ENCODE measurements at regions not wholly inside any gene's neighbourhood (a gene's known extent, or its start where the extent isn't known, plus 50 kb on each side); places are given as distances from the start of the nearest gene placed in this dataset.

DNA sequence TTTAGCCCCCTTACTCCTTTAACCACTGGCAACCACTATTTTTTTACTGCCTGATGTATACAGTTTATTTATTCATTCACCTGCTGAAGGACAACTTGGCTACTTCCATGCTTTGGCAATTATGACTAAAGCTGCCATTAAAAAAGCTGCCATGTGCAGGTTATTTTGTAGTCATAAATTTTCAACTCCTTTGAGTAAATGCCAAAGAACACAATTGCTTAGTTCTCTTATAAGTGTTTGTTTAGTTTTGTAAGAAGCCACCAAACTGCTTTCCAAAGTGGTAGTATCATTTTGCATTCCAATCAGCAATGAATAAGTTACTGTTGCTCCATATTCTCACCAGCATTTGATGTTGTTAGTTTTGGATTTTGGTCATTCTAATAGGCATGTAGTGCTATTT, 1831.8 kb downstream of the PCDH7 start:
- no peak overlapping the region for H3K4me3 Mint-ChIP-seq
- no peaks in the 10 kb centered on the region for H3K27me3 Mint-ChIP-seq
- no peak overlapping the region for H3K27ac Mint-ChIP-seq
- H3K36me3 Mint-ChIP-seq, result no peaks in the 10 kb centered on the region
- no peaks in the 10 kb centered on the region for H3K4me1 Mint-ChIP-seq (ENCODE audit: unreplicated experiment)
- TF ChIP-seq, protein P1, sequence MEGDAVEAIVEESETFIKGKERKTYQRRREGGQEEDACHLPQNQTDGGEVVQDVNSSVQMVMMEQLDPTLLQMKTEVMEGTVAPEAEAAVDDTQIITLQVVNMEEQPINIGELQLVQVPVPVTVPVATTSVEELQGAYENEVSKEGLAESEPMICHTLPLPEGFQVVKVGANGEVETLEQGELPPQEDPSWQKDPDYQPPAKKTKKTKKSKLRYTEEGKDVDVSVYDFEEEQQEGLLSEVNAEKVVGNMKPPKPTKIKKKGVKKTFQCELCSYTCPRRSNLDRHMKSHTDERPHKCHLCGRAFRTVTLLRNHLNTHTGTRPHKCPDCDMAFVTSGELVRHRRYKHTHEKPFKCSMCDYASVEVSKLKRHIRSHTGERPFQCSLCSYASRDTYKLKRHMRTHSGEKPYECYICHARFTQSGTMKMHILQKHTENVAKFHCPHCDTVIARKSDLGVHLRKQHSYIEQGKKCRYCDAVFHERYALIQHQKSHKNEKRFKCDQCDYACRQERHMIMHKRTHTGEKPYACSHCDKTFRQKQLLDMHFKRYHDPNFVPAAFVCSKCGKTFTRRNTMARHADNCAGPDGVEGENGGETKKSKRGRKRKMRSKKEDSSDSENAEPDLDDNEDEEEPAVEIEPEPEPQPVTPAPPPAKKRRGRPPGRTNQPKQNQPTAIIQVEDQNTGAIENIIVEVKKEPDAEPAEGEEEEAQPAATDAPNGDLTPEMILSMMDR (conservative IDR thresholded peaks at IDR 0.05), result no peak
- no peak for DNase-seq (ENCODE audit: extremely low spot score, unreplicated experiment)
- no peaks in the 10 kb centered on the region for H3K9me3 Mint-ChIP-seq

DNA sequence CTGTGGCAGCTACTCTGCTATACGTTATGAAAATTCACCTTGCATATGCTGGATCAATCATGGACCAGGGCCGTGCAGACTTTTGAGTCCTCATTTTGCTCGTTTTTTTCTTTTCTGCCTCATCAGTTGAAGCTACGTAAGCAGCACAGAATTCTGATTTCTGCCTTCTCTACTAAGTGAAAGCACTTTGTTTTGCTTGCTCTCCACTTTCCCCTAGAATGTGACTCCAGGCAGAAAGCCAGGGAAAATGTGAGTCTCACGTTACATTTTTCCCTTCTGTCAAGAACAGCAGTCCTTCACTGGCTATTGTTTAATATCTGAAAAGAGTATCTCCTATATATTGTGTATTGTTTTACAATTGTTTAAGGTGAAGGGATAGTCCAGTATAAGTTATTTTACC, 1840.1 kb downstream of the PCDH7 start:
- H3K4me1 Mint-ChIP-seq (ENCODE audit: unreplicated experiment), result peaks cover 8% of the 10 kb centered on the region
- no peaks in the 10 kb centered on the region for H3K27me3 Mint-ChIP-seq
- H3K9me3 Mint-ChIP-seq, result peaks cover 4% of the 10 kb centered on the region
- no peak for DNase-seq (ENCODE audit: extremely low spot score, unreplicated experiment)
- H3K4me3 Mint-ChIP-seq, result peak overlapping the region; percentile 55
- H3K27ac Mint-ChIP-seq, result no peak overlapping the region
- H3K36me3 Mint-ChIP-seq, result no peaks in the 10 kb centered on the region
- TF ChIP-seq, protein P1 (conservative IDR thresholded peaks at IDR 0.05), result no peak

DNA sequence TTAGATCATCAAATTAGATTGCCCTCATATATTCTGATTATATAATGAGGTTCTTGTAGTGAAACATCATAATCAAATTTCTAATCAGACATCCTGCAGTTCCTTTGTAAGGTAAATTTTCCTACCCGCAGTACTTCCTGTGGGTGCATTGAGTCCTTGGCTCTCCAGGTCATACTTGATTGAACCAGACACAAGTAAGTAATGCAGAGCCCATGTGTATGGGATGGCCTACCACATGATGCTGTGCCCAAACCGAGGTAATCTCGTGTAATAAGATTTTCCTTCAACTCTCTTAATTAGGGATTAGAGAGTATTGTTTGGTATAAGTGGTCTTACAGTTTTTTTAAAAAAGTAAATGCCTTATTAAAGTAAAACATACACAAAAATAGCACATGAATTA, 1841.8 kb downstream of the PCDH7 start:
- H3K4me3 Mint-ChIP-seq, result no peak overlapping the region
- H3K27ac Mint-ChIP-seq, result no peak overlapping the region
- TF ChIP-seq, protein P1 (conservative IDR thresholded peaks at IDR 0.05), result no peak
- no peaks in the 10 kb centered on the region for H3K36me3 Mint-ChIP-seq
- H3K27me3 Mint-ChIP-seq, result no peaks in the 10 kb centered on the region
- peaks cover 8% of the 10 kb centered on the region for H3K4me1 Mint-ChIP-seq (ENCODE audit: unreplicated experiment)
- no peak for DNase-seq (ENCODE audit: extremely low spot score, unreplicated experiment)
- peaks cover 4% of the 10 kb centered on the region for H3K9me3 Mint-ChIP-seq

- no peak for DNase-seq (ENCODE audit: extremely low spot score, unreplicated experiment)
- TF ChIP-seq, protein P1 (conservative IDR thresholded peaks at IDR 0.05), result no peak
- H3K27ac Mint-ChIP-seq, result no peak overlapping the region
- no peaks in the 10 kb centered on the region for H3K27me3 Mint-ChIP-seq
- H3K4me1 Mint-ChIP-seq (ENCODE audit: unreplicated experiment), result peaks cover 8% of the 10 kb centered on the region
- H3K36me3 Mint-ChIP-seq, result no peaks in the 10 kb centered on the region
- peaks cover 7% of the 10 kb centered on the region for H3K9me3 Mint-ChIP-seq
- no peak overlapping the region for H3K4me3 Mint-ChIP-seq
These were observed 1844.5 kb downstream of the PCDH7 start for GRCh38 chr4:32564626-32565025.

DNA sequence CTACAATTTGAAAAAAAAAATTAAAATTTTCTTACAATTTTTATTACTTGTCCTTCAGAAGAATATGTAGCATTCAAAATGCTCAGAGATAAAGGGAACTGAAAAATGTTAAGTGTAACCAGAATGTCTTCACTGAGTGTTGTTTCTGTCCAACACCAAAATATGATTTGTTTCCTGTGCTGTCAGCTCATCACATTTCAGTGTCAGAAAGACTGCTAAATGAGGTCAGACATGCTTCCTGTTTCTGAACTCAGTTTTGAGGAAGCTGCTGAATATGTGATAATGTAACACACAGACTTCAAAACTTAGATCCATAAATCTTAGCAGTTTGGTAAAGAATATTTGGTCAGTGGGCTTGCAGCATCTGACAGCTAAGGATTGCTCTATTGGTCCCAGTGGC, 1849.7 kb downstream of the PCDH7 start:
- peaks cover 4% of the 10 kb centered on the region for H3K9me3 Mint-ChIP-seq

More for the DNA sequence above, 1849.7 kb downstream of the PCDH7 start:
- Mint-ChIP-seq H3K4me1 (ENCODE audit: unreplicated experiment) (no peaks in the 10 kb centered on the region), H3K4me3 (no peak overlapping the region), H3K27me3 (no peaks in the 10 kb centered on the region), H3K27ac (no peak overlapping the region), H3K36me3 (no peaks in the 10 kb centered on the region)
- DNase-seq (ENCODE audit: extremely low spot score, unreplicated experiment), result no peak
- TF ChIP-seq, protein P1 (conservative IDR thresholded peaks at IDR 0.05), result no peak

All from type B pancreatic cell (in vitro differentiated cells).